NOMO-1 treated with dmso at 0.1 percent for 144 hours (cell line): ENCODE measurements at regions not wholly inside any gene's neighbourhood (a gene's known extent, or its start where the extent isn't known, plus 50 kb on each side); places are given as distances from the start of the nearest gene placed in this dataset.

Experiments used
- DNase-seq: peaks from one replicate; lab custom pipeline; 2025; ENCODE audit not compliant: unreplicated experiment; lab: John Stamatoyannopoulos, UW

DNA sequence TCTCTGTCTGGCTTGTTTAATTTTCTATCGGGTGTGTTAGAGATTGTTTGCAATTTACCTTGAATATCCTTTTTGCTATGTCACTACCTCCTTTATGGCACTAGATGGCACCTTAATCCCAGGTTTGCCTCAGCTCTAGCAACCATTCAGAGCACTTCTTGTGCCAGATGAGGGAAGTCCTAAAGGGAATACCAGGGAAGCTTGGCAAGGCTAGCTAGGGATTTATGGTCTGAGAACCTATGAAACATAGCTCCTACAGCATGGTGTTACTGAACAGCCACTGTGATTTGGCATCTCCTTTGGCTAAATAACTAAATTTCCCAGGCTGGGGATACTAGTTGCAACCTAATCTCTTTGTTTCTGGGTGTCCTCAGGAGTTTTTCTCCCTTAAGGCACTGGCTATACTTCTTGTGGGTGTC lies 69.0 kb upstream of the VOPP1 start:
- DNase-seq, result peak; percentile 29

DNA sequence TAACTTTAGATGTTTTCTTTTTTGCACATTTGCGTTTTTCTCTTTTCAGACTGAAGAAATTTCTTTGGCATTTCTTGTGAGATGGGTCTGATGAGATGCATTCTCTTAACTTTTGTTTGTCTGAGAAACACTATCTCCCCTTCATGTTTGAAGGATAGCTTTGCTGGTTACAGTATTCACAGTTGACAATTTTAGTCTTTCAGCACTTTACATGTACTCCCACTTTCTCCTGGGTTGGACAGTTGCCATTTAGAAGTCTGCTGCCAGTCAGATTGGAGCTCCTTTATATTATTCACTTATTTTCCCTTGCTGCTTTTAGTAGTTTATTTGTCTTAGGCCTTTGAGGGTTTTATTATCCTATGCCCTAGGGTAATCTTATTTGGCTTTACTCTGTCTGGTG lies 67.3 kb upstream of the VOPP1 start:
- no peak for DNase-seq

DNA sequence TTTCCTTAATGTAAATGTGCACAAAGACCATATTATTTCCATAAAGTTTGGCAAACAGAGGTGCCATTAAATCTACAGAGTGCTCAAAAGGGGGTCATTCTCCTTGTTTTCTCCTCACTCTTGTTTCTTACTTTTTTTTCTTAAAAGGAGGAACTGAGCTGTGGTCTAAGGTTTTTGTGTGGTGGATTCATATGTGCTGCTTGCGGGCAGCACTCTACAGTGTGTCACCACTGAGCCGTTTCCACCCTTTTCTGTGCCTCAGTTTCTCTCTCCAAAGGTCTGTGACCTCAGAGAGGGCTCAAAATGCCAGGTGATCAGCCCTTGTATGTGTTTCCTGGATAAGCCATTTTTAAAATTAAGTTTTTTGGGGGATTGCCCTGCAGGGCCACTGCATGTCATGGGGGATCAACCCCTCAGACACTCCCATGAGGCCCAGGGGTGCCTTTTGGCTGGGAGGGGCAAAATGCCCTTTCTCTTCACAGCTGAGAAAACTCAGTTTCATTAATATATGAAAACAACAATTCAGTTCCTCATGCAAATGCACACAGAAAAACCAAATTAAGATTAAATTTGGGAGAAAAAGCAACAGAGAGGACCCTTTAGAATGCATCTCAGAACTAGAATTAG lies 56.9 kb upstream of the VOPP1 start:
- no peak for DNase-seq

DNA sequence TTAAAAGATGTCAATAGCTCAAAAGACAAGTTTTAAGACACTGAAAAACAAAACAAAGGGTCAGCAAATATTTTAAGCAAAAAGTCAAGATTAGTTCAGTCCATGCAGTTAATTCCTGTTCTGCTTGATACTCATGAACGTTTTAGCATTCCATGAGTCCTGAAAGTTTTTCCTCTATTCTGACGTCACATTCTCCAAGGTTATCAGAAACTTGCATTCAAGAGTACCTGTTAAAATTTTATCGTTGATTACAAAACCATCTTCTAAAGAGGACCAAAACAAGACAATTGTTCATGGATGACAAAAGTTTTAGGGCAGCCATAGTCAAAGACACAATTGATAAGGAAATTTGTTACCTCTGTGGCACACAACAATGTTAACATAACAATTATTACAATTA lies 52.5 kb upstream of the VOPP1 start:
- no peak for DNase-seq

DNA sequence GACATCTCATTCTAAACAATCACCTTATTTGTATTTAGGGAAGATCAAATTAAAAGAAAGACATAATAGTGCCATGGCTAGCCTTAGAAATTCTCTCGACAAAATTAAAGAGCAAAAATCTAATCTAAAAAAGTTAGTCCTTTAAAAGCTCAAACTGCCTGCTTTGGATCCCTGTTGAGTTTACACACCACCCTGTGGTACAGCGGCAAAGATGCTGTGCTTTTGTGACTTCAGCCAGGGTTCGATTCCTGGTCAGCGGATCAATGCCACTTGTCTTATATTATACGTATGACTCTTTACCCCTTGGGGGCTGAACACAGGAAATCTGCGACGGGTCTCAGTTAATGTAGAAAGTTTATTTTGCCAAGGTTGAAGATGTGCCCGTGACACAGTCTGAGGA lies 51.3 kb upstream of the VOPP1 start:
- no peak for DNase-seq

DNA sequence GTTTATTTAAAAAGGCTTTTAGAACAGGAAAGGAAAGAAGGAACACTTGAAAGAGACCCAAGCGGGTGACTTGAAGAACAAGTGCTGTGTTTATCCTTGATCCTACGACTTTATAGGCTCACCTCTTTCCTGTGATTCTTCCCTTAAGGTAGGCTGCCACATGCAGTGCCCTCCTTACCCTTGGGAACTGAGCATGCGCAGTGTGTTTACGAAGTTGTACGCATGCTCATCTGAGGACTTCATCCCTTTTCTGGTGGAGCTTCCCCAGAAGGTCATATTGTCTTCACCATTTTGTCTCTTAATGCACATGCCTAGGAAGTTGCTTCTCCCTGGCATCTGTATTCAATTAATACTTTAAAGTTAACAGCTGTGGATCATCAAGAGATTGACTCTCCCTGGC lies 49.9 kb upstream of the VOPP1 start:
- no peak for DNase-seq
